ENCODE measurements at regions not wholly inside any gene's neighbourhood (a gene's known extent, or its start where the extent isn't known, plus 50 kb on each side); places are given as distances from the start of the nearest gene placed in this dataset.

DNA sequence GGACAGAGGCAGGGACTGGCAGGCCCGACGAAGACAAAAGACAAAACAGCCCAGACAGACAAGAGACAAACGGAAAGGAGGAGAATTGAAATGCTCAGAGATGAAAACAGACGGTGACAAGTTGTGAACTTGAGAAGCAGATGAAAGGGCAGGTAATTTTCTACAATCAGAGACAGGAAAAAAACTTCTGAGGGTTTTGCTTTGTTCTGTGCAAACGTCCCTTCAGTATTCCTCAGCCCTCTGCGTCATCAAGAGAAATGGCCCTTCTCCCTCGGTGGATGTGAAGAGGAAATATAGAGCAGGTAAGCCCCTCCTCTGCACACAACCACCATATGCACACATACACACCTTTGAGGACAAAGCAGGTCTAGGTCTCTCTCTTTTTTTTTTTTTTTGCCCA, 206.6 kb downstream of the UACA start:
- TF ChIP-seq CTCF (conservative IDR thresholded peaks at IDR 0.05; ENCODE audit: low read depth, low read length) (no peak), EZH2 (IDR thresholded peaks at IDR 0.05; ENCODE audit: borderline replicate concordance, low read depth, low read length, poor library complexity, severe bottlenecking) (no peak)

All from A673 (cell line).